HepG2 (cell line): ENCODE measurements at regions not wholly inside any gene's neighbourhood (a gene's known extent, or its start where the extent isn't known, plus 50 kb on each side); places are given as distances from the start of the nearest gene placed in this dataset.

Source experiments
- JDP2 ChIP-seq: sonication (generic); formaldehyde crosslinking; IDR thresholded peaks from 2 replicates; pipeline ENCODE4 v1.8.1; 2022; ENCODE audit warnings: missing genetic modification reagents, borderline replicate concordance
- RELA ChIP-seq: sonication (generic); formaldehyde crosslinking; IDR thresholded peaks from 2 replicates; pipeline ENCODE4 v1.4.0; 2020; ENCODE audit warnings: missing genetic modification reagents
- ZBTB3 ChIP-seq: sonication (generic); formaldehyde crosslinking; IDR thresholded peaks from 2 replicates; pipeline ENCODE4 v1.4.0; 2020; ENCODE audit warnings: low read depth, mild to moderate bottlenecking, moderate library complexity, missing genetic modification reagents, borderline replicate concordance
- ZNF138 ChIP-seq: sonication (generic); formaldehyde crosslinking; IDR thresholded peaks from 2 replicates; pipeline ENCODE4 v1.5.0; 2020; ENCODE audit warnings: mild to moderate bottlenecking, low read depth, missing genetic modification reagents
- TF ChIP-seq, protein P1 (sequence below): sonication (generic); formaldehyde crosslinking; IDR thresholded peaks from 2 replicates; pipeline ENCODE4 v1.9.0; 2021; ENCODE audit warnings: missing genetic modification reagents, mild to moderate bottlenecking, borderline replicate concordance
- TF ChIP-seq, protein P2 (sequence below): sonication (generic); formaldehyde crosslinking; IDR thresholded peaks from 2 replicates; pipeline ENCODE4 v1.5.0; 2020; ENCODE audit warnings: missing genetic modification reagents, mild to moderate bottlenecking, borderline replicate concordance
- TF ChIP-seq, protein P3 (sequence below): fragments of 450-650 bp; IDR thresholded peaks from 2 replicates; pipeline ENCODE4 v1.6.1; 2017

DNA sequence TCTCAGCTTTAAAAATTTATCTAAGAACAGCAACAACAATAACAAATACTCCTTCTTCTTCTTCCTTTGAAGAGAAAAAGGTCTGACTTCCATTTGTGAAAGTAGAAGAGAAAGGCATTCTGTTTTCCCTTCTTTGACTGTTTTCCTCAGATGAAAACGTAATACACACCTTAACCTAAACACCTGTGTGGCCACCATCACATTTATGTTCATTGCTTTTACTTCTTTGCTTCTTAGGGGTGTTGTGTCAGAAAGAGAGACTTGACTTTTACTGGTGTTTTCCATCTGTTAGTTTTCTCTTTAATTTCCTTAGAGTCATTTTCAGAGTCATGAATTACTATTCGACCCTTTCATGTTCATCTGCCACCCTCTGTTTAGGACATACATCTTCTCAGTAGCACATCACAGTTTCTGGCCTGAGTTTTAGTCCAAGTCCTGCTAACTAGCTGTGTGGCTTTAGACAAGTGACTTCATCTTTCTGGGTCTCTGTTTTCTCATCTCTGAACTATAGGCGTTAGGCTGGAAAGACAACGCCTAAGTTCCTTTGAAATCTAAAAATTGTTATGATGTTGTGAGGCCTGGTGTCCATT, 283.8 kb downstream of the GATA3 start:
- no peak for TF ChIP-seq JDP2 (CRISPR knock-in tag)
- no peak for TF ChIP-seq ZBTB3 (CRISPR knock-in tag)
- TF ChIP-seq, protein P1, sequence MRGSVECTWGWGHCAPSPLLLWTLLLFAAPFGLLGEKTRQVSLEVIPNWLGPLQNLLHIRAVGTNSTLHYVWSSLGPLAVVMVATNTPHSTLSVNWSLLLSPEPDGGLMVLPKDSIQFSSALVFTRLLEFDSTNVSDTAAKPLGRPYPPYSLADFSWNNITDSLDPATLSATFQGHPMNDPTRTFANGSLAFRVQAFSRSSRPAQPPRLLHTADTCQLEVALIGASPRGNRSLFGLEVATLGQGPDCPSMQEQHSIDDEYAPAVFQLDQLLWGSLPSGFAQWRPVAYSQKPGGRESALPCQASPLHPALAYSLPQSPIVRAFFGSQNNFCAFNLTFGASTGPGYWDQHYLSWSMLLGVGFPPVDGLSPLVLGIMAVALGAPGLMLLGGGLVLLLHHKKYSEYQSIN (CRISPR knock-in tag): no peak
- TF ChIP-seq, protein P2, sequence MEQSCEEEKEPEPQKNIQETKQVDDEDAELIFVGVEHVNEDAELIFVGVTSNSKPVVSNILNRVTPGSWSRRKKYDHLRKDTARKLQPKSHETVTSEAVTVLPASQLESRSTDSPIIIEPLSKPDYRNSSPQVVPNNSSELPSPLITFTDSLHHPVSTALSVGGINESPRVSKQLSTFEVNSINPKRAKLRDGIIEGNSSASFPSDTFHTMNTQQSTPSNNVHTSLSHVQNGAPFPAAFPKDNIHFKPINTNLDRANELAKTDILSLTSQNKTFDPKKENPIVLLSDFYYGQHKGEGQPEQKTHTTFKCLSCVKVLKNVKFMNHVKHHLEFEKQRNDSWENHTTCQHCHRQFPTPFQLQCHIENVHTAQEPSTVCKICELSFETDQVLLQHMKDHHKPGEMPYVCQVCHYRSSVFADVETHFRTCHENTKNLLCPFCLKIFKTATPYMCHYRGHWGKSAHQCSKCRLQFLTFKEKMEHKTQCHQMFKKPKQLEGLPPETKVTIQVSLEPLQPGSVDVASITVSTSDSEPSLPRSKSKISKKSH (CRISPR knock-in tag): no peak
- no peak for TF ChIP-seq ZNF138
- TF ChIP-seq, protein P3, sequence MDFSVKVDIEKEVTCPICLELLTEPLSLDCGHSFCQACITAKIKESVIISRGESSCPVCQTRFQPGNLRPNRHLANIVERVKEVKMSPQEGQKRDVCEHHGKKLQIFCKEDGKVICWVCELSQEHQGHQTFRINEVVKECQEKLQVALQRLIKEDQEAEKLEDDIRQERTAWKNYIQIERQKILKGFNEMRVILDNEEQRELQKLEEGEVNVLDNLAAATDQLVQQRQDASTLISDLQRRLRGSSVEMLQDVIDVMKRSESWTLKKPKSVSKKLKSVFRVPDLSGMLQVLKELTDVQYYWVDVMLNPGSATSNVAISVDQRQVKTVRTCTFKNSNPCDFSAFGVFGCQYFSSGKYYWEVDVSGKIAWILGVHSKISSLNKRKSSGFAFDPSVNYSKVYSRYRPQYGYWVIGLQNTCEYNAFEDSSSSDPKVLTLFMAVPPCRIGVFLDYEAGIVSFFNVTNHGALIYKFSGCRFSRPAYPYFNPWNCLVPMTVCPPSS: no peak
- no peak for TF ChIP-seq RELA (CRISPR knock-in tag)
